WTC11 (cell line): ENCODE measurements at regions not wholly inside any gene's neighbourhood (a gene's known extent, or its start where the extent isn't known, plus 50 kb on each side); places are given as distances from the start of the nearest gene placed in this dataset.

Source experiments
- ATAC-seq: fragments of 200-7000 bp; cut with Tn5 transposase; 2 replicates; pipeline ENCODE4 v1.10.0; 2021; ENCODE audit warnings: mild to moderate bottlenecking, moderate library complexity
- CTCF ChIA-PET: fragments of 300-600 bp; sonication (Branson Sonifier 250); formaldehyde crosslinking; loops from one replicate; lab custom pipeline; 2021; ENCODE audit warnings: antibody characterized with exemption; lab: Charles Lee
- POLR2A ChIA-PET: fragments of 350-600 bp; sonication (Branson Sonifier 250); formaldehyde crosslinking; loops from one replicate; lab custom pipeline; 2021; ENCODE audit warnings: antibody characterized with exemption; lab: Charles Lee
- DNase-seq: peaks from one replicate; pipeline ENCODE4 v3.0.0; 2021; ENCODE audit warnings: low spot score
- H3K27ac Mint-ChIP-seq: 2 replicates; pipeline ENCODE4 v1.8.0; 2021; ENCODE audit warnings: mixed read lengths
- H3K27me3 Mint-ChIP-seq: 2 replicates; pipeline ENCODE4 v1.8.0; 2021; ENCODE audit warnings: low read depth, mild to moderate bottlenecking, moderate library complexity, mixed read lengths
- H3K36me3 Mint-ChIP-seq: 2 replicates; pipeline ENCODE4 v1.8.0; 2021; ENCODE audit warnings: mixed read lengths
- H3K4me1 Mint-ChIP-seq: 2 replicates; pipeline ENCODE4 v1.8.0; 2022; ENCODE audit warnings: mixed read lengths
- H3K4me3 Mint-ChIP-seq: 2 replicates; pipeline ENCODE4 v1.8.0; 2021; ENCODE audit warnings: mild to moderate bottlenecking, moderate library complexity, mixed read lengths
- H3K9me3 Mint-ChIP-seq: 2 replicates; pipeline ENCODE4 v1.8.0; 2021; ENCODE audit warnings: mixed read lengths
- CREB1 ChIP-seq: sonication (generic); formaldehyde crosslinking; IDR thresholded peaks from 2 replicates; pipeline ENCODE4 v1.8.0; 2023; ENCODE audit warnings: mild to moderate bottlenecking, missing genetic modification reagents
- FOXJ3 ChIP-seq: sonication (generic); formaldehyde crosslinking; IDR thresholded peaks from 2 replicates; pipeline ENCODE4 v1.9.0; 2021; ENCODE audit warnings: missing genetic modification reagents, mild to moderate bottlenecking, borderline replicate concordance
- FOXP1 ChIP-seq: sonication (generic); formaldehyde crosslinking; IDR thresholded peaks from 2 replicates; pipeline ENCODE4 v1.8.0; 2022; ENCODE audit warnings: missing genetic modification reagents, mild to moderate bottlenecking, moderate library complexity, borderline replicate concordance
- NFE2L1 ChIP-seq: sonication (generic); formaldehyde crosslinking; IDR thresholded peaks from 2 replicates; pipeline ENCODE4 v1.8.1; 2023; ENCODE audit warnings: missing genetic modification reagents
- NFYB ChIP-seq: sonication (generic); formaldehyde crosslinking; conservative IDR thresholded peaks from 2 replicates; pipeline ENCODE4 v1.8.0; 2022; ENCODE audit warnings: low read depth, missing genetic modification reagents
- NR1H2 ChIP-seq: sonication (generic); formaldehyde crosslinking; IDR thresholded peaks from 2 replicates; pipeline ENCODE4 v1.9.0; 2021; ENCODE audit warnings: mild to moderate bottlenecking, moderate library complexity, missing genetic modification reagents
- SP1 ChIP-seq: sonication (generic); formaldehyde crosslinking; conservative IDR thresholded peaks from 2 replicates; pipeline ENCODE4 v1.8.1; 2022; ENCODE audit warnings: missing genetic modification reagents
- TF ChIP-seq, protein P1 (sequence below): fragments of 250-450 bp; sonication (Bioruptor Pico); IDR thresholded peaks from 2 replicates; pipeline ENCODE4 v1.9.0; 2021; ENCODE audit warnings: mild to moderate bottlenecking, borderline replicate concordance
- TF ChIP-seq, protein P2 (sequence below): sonication (generic); formaldehyde crosslinking; IDR thresholded peaks from 2 replicates; pipeline ENCODE4 v1.8.1; 2023; ENCODE audit warnings: mild to moderate bottlenecking, missing genetic modification reagents, moderate library complexity
- TF ChIP-seq, protein P3 (sequence below): fragments of 250-450 bp; sonication (Bioruptor Pico); IDR thresholded peaks from 2 replicates; pipeline ENCODE4 v1.8.0; 2021; ENCODE audit warnings: mild to moderate bottlenecking
- TF ChIP-seq, protein P4 (sequence below): sonication (generic); formaldehyde crosslinking; IDR thresholded peaks from 2 replicates; pipeline ENCODE4 v1.8.0; 2023; ENCODE audit warnings: missing genetic modification reagents, mild to moderate bottlenecking, borderline replicate concordance
- TF ChIP-seq, protein P5 (sequence below): fragments of 250-450 bp; sonication (Bioruptor Pico); conservative IDR thresholded peaks from 2 replicates; pipeline ENCODE4 v1.9.0; 2021; ENCODE audit warnings: mild to moderate bottlenecking
- TF ChIP-seq, protein P6 (sequence below): sonication (generic); formaldehyde crosslinking; IDR thresholded peaks from 2 replicates; pipeline ENCODE4 v1.8.0; 2022; ENCODE audit warnings: mild to moderate bottlenecking, missing genetic modification reagents
- TF ChIP-seq, protein P7 (sequence below): sonication (generic); formaldehyde crosslinking; conservative IDR thresholded peaks from 2 replicates; pipeline ENCODE4 v1.8.1; 2022; ENCODE audit warnings: mild to moderate bottlenecking, missing genetic modification reagents

DNA sequence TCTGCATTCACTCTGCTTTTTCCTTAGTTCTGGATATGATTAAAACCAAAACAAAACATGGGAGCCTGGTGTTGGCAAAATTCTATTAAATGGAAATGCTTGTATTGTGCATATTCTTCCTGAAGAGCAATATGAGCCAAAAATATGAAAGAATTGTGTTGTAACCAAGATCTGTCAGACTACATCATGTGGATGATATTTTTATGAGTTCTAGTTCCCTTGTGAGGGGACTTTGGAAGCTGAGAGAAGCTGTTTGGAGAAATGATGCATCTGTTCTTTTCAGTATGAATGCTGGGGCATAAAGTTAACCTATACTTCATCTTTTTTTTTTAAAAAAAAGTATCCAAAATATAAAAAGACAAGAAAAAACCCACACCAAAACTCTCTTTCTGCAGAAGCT is 782.7 kb downstream of the ANKRD7 start (continued):
- TF ChIP-seq, protein P1, sequence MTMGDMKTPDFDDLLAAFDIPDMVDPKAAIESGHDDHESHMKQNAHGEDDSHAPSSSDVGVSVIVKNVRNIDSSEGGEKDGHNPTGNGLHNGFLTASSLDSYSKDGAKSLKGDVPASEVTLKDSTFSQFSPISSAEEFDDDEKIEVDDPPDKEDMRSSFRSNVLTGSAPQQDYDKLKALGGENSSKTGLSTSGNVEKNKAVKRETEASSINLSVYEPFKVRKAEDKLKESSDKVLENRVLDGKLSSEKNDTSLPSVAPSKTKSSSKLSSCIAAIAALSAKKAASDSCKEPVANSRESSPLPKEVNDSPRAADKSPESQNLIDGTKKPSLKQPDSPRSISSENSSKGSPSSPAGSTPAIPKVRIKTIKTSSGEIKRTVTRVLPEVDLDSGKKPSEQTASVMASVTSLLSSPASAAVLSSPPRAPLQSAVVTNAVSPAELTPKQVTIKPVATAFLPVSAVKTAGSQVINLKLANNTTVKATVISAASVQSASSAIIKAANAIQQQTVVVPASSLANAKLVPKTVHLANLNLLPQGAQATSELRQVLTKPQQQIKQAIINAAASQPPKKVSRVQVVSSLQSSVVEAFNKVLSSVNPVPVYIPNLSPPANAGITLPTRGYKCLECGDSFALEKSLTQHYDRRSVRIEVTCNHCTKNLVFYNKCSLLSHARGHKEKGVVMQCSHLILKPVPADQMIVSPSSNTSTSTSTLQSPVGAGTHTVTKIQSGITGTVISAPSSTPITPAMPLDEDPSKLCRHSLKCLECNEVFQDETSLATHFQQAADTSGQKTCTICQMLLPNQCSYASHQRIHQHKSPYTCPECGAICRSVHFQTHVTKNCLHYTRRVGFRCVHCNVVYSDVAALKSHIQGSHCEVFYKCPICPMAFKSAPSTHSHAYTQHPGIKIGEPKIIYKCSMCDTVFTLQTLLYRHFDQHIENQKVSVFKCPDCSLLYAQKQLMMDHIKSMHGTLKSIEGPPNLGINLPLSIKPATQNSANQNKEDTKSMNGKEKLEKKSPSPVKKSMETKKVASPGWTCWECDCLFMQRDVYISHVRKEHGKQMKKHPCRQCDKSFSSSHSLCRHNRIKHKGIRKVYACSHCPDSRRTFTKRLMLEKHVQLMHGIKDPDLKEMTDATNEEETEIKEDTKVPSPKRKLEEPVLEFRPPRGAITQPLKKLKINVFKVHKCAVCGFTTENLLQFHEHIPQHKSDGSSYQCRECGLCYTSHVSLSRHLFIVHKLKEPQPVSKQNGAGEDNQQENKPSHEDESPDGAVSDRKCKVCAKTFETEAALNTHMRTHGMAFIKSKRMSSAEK (CRISPR knock-in tag): no peak
- TF ChIP-seq, protein P2, sequence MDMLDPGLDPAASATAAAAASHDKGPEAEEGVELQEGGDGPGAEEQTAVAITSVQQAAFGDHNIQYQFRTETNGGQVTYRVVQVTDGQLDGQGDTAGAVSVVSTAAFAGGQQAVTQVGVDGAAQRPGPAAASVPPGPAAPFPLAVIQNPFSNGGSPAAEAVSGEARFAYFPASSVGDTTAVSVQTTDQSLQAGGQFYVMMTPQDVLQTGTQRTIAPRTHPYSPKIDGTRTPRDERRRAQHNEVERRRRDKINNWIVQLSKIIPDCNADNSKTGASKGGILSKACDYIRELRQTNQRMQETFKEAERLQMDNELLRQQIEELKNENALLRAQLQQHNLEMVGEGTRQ: no peak
- TF ChIP-seq FOXJ3 (CRISPR knock-in tag): no peak
- TF ChIP-seq, protein P3, sequence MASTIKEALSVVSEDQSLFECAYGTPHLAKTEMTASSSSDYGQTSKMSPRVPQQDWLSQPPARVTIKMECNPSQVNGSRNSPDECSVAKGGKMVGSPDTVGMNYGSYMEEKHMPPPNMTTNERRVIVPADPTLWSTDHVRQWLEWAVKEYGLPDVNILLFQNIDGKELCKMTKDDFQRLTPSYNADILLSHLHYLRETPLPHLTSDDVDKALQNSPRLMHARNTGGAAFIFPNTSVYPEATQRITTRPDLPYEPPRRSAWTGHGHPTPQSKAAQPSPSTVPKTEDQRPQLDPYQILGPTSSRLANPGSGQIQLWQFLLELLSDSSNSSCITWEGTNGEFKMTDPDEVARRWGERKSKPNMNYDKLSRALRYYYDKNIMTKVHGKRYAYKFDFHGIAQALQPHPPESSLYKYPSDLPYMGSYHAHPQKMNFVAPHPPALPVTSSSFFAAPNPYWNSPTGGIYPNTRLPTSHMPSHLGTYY (CRISPR knock-in tag): no peak
- TF ChIP-seq NR1H2: no peak

DNA sequence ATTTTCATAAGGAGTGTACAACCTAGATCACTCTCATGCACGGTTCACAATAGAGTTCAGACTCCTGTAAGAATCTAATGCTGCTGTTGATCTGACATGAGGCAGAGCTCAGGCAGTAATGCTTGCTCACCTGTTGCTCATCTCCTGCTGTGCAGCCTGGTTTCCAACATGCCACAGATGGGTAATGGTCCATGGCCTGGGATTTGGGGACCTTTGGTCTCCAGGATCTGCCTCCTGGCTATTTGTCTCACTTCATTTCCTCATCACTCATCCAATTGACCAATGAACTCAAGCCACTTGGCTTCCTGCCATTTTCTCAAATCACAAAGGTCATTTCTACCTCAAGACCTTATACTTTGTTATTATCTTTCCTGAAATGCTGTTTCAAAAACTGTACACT is 786.1 kb downstream of the ANKRD7 start:
- Mint-ChIP-seq H3K4me3 (no peak overlapping the region), H3K27me3 (no peaks in the 10 kb centered on the region), H3K27ac (no peak overlapping the region), H3K4me1 (no peaks in the 10 kb centered on the region), H3K36me3 (no peaks in the 10 kb centered on the region), H3K9me3 (no peaks in the 10 kb centered on the region)
- POLR2A ChIA-PET: no interaction called here
- CTCF ChIA-PET: no interaction called here
- TF ChIP-seq FOXP1 (no peak), SP1 (CRISPR knock-in tag) (no peak), NFYB (CRISPR knock-in tag) (no peak), CREB1 (CRISPR knock-in tag) (no peak), NFE2L1 (CRISPR knock-in tag) (no peak)
- TF ChIP-seq, protein P4, sequence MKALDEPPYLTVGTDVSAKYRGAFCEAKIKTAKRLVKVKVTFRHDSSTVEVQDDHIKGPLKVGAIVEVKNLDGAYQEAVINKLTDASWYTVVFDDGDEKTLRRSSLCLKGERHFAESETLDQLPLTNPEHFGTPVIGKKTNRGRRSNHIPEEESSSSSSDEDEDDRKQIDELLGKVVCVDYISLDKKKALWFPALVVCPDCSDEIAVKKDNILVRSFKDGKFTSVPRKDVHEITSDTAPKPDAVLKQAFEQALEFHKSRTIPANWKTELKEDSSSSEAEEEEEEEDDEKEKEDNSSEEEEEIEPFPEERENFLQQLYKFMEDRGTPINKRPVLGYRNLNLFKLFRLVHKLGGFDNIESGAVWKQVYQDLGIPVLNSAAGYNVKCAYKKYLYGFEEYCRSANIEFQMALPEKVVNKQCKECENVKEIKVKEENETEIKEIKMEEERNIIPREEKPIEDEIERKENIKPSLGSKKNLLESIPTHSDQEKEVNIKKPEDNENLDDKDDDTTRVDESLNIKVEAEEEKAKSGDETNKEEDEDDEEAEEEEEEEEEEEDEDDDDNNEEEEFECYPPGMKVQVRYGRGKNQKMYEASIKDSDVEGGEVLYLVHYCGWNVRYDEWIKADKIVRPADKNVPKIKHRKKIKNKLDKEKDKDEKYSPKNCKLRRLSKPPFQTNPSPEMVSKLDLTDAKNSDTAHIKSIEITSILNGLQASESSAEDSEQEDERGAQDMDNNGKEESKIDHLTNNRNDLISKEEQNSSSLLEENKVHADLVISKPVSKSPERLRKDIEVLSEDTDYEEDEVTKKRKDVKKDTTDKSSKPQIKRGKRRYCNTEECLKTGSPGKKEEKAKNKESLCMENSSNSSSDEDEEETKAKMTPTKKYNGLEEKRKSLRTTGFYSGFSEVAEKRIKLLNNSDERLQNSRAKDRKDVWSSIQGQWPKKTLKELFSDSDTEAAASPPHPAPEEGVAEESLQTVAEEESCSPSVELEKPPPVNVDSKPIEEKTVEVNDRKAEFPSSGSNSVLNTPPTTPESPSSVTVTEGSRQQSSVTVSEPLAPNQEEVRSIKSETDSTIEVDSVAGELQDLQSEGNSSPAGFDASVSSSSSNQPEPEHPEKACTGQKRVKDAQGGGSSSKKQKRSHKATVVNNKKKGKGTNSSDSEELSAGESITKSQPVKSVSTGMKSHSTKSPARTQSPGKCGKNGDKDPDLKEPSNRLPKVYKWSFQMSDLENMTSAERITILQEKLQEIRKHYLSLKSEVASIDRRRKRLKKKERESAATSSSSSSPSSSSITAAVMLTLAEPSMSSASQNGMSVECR (CRISPR knock-in tag): no peak
- TF ChIP-seq, protein P5, sequence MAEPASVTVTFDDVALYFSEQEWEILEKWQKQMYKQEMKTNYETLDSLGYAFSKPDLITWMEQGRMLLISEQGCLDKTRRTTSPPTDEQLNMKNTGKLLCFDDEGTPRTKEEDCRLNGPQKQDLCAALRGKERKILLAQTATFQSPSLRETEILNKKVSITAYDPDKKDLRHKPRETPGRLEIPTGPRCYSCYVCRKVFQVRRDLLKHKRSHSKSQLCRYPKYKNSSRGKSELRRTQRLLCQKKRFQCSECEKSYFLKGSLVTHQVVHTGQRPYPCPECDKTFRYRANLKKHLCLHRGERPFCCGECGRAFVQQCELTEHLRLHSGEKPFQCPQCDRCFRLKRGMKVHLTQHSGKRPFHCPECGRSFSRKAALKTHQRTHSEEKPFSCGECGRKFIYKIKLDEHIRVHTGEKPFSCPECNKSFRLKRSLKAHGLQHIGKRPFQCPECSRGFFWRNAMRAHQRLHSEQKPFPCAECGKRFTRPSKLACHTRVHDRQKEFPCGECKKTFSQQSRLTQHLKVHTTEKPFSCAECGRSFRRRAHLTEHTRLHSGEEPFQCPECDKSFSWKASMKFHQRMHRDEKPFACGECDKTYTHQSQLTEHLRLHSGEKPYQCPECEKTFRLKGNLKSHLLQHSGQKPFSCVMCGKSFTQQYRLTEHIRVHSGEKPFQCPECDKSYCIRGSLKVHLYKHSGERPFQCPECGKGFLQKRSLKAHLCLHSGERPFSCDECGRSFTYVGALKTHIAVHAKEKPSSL (CRISPR knock-in tag): no peak
- TF ChIP-seq, protein P6, sequence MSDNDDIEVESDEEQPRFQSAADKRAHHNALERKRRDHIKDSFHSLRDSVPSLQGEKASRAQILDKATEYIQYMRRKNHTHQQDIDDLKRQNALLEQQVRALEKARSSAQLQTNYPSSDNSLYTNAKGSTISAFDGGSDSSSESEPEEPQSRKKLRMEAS (CRISPR knock-in tag): no peak
- TF ChIP-seq, protein P2: no peak
- TF ChIP-seq, protein P7, sequence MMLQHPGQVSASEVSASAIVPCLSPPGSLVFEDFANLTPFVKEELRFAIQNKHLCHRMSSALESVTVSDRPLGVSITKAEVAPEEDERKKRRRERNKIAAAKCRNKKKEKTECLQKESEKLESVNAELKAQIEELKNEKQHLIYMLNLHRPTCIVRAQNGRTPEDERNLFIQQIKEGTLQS (CRISPR knock-in tag): no peak
- ATAC-seq (no peak), DNase-seq (no peak)
